ENCODE measurements at regions not wholly inside any gene's neighbourhood (a gene's known extent, or its start where the extent isn't known, plus 50 kb on each side); places are given as distances from the start of the nearest gene placed in this dataset.
"Not testable (repeated sequence)": the region's sequence is repeated elsewhere in the genome, so short reads cannot be mapped to it uniquely, and the experiment has no call there.

GRCh38 chr11:109519253-109519652 is 97.3 kb downstream of the C11orf87 start:
- Histone ChIP-seq H3K36me3 (no peaks in the 10 kb centered on the region), H3K4me1 (ENCODE audit: insufficient read depth) (no peaks in the 10 kb centered on the region), H3K4me3 (no peak overlapping the region), H3K27me3 (no peaks in the 10 kb centered on the region), H3K27ac (no peak overlapping the region), H3K9me3 (no peaks in the 10 kb centered on the region)
- TF ChIP-seq EP300 (IDR thresholded peaks at IDR 0.05), result no peak
- TF ChIP-seq CTCF (IDR thresholded peaks at IDR 0.05), result no peak
- TF ChIP-seq POLR2A (IDR thresholded peaks at IDR 0.05), result no peak
- WGBS, 3 donors, result 58 to 80% (median 64%) methylated on average over 2 of the region's 2 CpGs
- intact Hi-C loops (cut with DNase I), result no loop called here
- DNase-seq, result no peak

DNA sequence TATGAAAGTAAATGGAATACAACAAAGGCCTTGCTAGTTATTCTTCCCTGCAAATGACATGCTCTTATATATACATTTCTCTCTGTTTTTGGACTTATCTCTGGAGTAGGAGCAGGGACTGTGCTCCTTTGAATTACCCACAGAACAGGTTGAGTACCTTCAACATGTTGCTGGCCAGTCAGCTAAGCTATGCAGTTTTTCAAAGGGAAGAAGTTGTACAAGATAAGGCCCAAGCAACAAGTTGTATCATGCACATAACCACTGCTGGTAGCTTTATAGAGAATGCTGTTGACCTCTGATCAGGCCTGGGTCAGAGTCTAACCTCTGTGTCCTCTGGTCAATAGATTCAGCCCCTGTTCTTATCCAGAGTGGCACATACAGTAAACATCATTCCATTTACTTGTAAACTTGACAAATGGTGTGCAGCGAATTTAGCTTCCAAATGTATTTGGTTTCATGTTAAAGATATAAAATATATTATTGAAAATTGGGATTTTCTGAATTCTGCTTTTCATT is 99.6 kb downstream of the C11orf87 start:
- Histone ChIP-seq H3K9me3 (no peaks in the 10 kb centered on the region), H3K4me1 (ENCODE audit: insufficient read depth) (no peaks in the 10 kb centered on the region), H3K27ac (no peak overlapping the region), H3K4me3 (no peak overlapping the region), H3K27me3 (no peaks in the 10 kb centered on the region), H3K36me3 (no peaks in the 10 kb centered on the region)
- 84 to 93% (median 88%) methylated on average over 1 of the region's 1 CpG for WGBS, 3 donors
- TF ChIP-seq EP300 (IDR thresholded peaks at IDR 0.05), result no peak
- TF ChIP-seq CTCF (IDR thresholded peaks at IDR 0.05), result no peak
- no peak for DNase-seq
- intact Hi-C loops (cut with DNase I), result no loop called here

DNA sequence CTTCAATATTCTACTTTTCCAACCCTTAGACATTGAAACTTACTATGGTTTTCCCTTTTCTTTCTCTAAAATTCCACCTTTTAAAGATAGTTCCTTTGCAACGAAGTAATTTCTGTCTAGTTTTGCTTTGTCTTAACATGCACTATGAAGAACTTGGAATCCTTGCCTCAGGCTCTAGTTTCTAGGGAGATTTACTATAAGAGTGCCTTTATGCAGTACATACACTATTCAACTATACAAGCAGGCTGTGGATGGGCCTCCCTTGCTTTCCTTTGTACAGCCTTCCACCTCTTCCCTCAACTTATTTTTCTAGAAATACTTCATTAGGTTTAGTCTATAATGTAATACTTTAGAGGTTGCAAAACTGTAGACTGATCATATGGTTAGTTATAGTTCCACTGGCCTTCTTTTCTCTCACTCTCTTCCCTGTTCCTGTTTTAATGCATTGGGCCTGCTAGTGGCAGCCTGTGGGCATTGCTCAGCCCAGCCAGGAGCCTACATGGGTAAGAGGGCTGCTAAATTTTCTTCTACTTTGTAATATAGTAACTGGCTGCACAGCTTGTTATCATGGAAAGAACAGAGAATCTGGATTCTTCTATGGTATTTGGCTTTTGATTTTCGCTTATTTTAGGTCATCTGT is 100.2 kb downstream of the C11orf87 start:
- H3K4me3 ChIP-seq, result no peak overlapping the region
- DNase-seq, result no peak
- intact Hi-C loops (cut with DNase I), result no loop called here
- H3K27ac ChIP-seq, result no peak overlapping the region
- no peaks in the 10 kb centered on the region for H3K9me3 ChIP-seq
- H3K4me1 ChIP-seq (ENCODE audit: insufficient read depth), result no peaks in the 10 kb centered on the region
- TF ChIP-seq EP300 (IDR thresholded peaks at IDR 0.05) (no peak), CTCF (IDR thresholded peaks at IDR 0.05) (no peak), POLR2A (IDR thresholded peaks at IDR 0.05) (no peak)
- H3K36me3 ChIP-seq, result no peaks in the 10 kb centered on the region
- WGBS, 3 donors, result 71 to 83% (median 75%) methylated on average over 2 of the region's 2 CpGs
- no peaks in the 10 kb centered on the region for H3K27me3 ChIP-seq

- WGBS, 3 donors, result 90 to 94% (median 92%) methylated on average over 7 of the region's 7 CpGs
- H3K27me3 ChIP-seq; intact Hi-C loops (cut with DNase I); H3K36me3 ChIP-seq; H3K27ac ChIP-seq; H3K4me1 ChIP-seq (ENCODE audit: insufficient read depth); H3K4me3 ChIP-seq; DNase-seq; H3K9me3 ChIP-seq: not testable (repeated sequence)
Measured at GRCh38 chr11:109525636-109526035, 103.6 kb downstream of the C11orf87 start.

DNA sequence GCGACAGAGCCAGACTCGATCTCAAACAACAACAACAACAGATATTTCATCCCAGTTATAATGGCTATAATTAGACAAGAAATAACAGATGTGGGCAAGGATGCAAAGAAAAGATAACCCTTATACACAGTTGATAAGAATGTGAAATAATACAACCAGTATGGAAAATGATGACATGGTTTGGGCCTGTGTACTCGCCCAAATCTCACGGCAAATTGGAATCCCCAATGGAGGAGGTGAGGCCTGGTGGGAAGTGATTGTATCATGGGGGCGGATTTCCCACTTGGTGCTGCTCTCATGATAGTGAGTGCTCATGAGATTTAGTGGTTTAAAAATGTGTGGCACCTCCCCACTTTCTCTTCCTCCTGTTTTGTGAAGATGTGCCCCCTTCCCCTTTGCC is 104.1 kb downstream of the C11orf87 start:
- no peak for DNase-seq
- TF ChIP-seq CTCF (IDR thresholded peaks at IDR 0.05), result no peak
- Histone ChIP-seq H3K4me1 (ENCODE audit: insufficient read depth) (no peaks in the 10 kb centered on the region), H3K27ac (no peak overlapping the region), H3K27me3 (no peaks in the 10 kb centered on the region), H3K36me3 (no peaks in the 10 kb centered on the region), H3K4me3 (no peak overlapping the region), H3K9me3 (no peaks in the 10 kb centered on the region)
- WGBS, 3 donors, result 83 to 91% (median 86%) methylated on average over 5 of the region's 5 CpGs
- intact Hi-C loops (cut with DNase I), result no loop called here

All from ovary (tissue), 7 donors.